ENCODE measurements at regions not wholly inside any gene's neighbourhood (a gene's known extent, or its start where the extent isn't known, plus 50 kb on each side); places are given as distances from the start of the nearest gene placed in this dataset.

- TF ChIP-seq ZBTB8A (IDR thresholded peaks at IDR 0.05; ENCODE audit: partially characterized antibody): no peak
- TF ChIP-seq FOXJ3 (CRISPR knock-in tag; IDR thresholded peaks at IDR 0.05): no peak
- no peak for TF ChIP-seq ZNF561 (CRISPR knock-in tag; conservative IDR thresholded peaks at IDR 0.05)
- no peak for TF ChIP-seq ZFX (CRISPR knock-in tag; IDR thresholded peaks at IDR 0.05)
- TF ChIP-seq TFE3 (CRISPR knock-in tag; IDR thresholded peaks at IDR 0.05): no peak
- TF ChIP-seq GMEB1 (CRISPR knock-in tag; IDR thresholded peaks at IDR 0.05): no peak
Measured at GRCh38 chr4:107276052-107276451, 239.9 kb upstream of the DKK2 start.

Measured in K562 (cell line).